Midbrain (tissue), 1 donor: ENCODE measurements at regions not wholly inside any gene's neighbourhood (a gene's known extent, or its start where the extent isn't known, plus 50 kb on each side); places are given as distances from the start of the nearest gene placed in this dataset.
"Not testable (repeated sequence)": the region's sequence is repeated elsewhere in the genome, so short reads cannot be mapped to it uniquely, and the experiment has no call there.

Experiments
- DNase-seq: peaks from one replicate; lab custom pipeline; 2025; lab: John Stamatoyannopoulos, UW

DNA sequence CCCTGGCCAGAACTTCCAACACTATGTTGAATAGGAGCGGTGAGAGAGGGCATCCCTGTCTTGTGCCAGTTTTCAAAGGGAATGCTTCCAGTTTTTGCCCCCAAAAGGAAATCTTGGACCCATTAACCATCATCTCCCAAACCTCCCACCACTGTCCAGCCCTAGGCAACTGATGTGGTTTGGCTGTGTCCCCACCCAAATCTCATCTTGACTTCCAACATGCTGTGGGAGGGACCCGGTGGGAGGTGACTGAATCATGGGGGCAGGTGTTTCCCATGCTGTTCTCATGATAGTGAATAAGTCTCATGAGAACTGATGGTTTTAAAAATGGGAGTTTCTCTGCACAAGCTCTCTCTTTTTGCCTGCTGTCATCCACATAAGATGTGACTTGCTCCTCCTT lies 119.1 kb upstream of the RMDN2 start:
- DNase-seq = not testable (repeated sequence)

DNA sequence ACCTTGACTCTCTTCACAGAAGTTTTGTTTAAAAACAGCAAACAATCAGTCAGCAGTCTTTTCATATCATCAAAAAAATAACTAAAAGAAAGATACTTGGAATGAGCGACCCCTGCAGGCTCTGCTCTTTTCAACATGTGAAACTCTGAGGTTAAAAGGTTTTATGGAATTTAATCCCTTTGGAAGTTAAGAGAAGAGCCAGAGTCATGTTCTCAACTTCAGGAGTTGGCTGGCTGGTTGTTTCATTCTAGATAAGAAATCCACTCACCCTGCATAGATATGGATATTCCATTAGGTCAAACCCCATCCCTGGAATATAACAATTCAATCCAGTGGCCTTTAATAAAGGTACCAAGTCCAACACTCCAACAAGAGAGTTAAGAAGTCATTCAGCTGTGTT lies 115.6 kb upstream of the RMDN2 start:
- DNase-seq = no peak

DNA sequence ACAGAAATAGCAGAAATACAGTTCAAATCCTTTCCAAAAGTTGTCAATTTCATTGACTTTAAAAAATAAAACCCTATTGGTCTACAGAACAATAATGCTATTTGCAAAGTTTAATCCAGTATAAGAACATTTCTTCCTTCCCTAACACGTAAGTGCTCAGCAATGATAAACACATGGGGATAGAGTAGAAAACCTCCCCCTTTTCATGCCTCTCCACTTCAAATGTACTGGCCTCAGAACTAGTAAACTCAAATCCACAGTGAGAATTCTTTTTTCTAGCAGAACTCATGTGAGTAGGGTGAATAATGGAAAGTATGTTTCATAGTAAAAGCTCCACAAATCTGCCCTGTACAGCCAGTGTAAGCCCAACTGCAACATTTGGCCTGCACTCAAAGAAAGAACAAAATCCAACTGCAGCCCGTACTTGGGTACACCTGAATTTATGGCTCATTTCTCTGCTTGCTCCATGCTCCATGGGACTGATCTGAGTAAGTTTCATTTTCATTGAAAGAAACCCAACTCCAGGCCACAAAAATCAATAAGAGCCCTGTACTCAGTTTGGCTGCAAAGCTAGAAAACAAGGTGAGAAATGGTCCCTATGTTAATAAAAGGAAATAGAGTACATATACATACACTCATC lies 115.0 kb upstream of the RMDN2 start:
- DNase-seq = no peak

DNA sequence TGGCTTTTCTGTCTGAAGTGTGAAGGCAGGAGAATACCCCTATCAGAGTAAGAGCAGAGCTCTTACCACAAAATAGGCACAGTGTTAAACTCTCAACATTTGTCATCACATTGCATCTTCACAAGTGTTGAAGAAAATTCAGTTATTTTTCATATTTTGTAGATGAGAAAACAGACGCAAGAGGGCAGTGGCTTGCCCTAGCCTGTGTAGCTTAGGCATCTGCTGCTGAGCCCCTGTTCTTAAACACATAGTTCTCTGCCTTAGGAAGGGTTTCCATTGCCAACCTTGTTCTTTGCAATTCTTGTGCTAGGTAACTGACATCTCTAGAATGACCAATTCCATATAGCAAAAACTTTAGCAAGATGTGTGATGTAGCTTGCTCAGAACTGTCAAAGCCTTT lies 112.7 kb upstream of the RMDN2 start:
- no peak for DNase-seq

DNA sequence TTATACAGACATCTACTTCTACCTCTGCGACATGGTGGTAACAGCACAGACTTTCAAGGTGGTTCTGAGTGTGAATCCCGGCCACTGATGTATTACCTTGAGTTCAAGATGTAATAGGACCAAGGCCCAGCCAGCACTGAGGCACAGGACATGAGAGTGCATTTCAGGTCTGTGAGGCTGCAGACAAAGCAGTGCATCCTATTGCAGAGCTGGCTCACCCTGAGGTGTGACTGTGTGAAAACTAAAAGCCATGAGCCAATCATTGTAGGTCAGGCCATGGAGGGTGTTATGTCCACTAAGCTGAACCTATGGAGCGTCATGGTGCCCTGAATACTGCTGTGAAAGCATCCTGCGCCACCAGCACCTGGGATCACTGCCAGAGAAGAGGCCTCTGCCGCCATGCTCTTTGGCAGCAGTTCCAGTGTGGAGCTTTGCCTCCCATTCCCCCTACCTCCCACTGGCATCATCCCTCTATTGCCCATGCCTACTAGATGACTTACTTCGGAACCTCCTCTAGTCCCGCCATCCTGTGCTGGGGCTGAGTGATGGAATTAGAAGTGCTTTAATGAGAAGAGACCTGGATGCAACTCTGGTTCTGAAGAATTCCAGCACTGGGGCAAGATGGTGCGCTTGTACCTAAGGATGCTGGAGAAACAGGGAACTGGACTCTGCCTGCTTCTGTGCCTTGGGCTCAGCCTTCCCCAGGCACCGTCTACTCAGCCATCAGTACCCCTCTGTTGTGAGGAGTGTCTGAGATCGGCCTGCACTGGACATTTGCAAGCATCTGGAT lies 112.0 kb upstream of the RMDN2 start:
- no peak for DNase-seq

DNA sequence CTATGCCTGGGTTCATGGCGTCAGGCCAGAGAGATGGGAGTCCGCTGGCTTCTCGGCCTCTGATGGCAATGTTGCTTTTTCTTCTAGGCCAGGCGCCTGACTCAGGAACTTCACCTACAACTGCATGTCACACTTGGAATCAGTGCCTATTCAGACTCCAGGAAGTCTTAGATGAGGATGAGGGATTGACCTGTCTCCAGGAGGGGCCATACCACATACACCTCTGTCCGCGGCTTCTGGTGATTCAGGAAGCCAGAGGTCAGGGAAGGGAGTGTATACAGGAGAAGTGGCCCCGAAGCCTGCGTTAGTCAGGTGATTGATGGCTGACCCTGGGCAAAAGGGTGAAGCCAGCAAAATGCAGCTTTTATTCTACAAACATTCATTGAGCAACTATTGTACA lies 109.1 kb upstream of the RMDN2 start:
- DNase-seq = no peak

DNA sequence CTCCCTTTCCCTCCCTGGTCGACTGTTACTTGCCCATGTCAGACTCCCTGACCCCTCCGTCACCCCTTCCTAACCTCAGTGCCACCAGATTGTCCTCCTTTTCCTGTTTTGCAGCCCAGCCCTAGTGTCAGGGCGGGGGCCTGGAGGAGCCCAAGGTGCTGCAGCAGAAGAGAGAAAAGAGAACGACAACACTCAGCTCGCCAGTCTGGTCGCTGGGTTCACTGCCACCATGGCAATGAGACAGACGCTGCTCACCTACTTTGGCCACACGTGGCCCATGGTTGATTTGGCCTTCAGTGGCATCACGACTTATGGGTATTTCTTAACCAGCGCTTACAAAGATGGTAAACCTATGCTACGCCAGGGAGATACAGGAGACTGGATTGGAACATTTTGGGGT lies 108.4 kb upstream of the RMDN2 start:
- DNase-seq = no peak

DNA sequence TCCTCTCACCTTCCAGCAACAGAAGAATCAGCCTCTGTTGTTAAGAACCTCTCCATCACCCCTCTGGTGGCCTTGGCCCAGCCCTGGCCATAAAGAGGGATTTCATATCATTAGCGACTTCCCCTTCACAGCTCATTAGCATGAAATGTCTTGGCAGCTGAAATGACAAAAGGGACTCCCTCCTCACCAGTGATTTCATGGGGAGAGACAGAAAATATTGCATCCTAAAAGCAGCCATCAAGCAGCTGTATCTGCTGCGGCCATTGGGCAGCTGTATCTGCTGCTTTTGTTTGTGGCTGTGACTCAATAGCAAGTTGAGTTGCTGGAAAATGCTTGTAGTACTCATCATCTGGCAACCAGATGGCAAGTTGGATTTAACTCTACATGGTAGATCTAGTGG lies 105.9 kb upstream of the RMDN2 start:
- no peak for DNase-seq

DNA sequence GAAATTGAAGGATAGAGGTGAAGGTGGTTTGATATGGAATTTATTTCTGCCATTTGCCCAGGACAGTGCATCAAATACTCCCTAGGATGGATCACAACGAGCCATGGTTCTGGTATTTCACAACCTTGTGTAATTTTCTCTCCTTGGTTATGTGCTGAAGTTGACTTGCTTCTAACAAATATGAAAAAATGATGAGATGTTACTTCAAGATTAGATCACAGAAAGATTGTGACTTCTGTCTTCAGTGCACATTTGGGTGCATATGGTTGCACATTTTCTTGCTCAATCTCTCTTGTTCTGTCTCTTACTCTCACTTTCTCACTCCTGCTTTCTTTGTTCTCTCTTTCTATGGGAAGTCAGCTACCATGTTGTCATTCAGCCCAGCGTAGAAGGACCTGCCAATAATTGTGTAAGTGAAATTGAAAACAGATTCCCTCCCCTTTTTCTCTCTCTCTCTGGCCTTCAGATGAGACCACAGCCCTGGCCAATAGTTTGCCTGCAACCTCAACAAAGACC lies 104.6 kb upstream of the RMDN2 start:
- DNase-seq = no peak

DNA sequence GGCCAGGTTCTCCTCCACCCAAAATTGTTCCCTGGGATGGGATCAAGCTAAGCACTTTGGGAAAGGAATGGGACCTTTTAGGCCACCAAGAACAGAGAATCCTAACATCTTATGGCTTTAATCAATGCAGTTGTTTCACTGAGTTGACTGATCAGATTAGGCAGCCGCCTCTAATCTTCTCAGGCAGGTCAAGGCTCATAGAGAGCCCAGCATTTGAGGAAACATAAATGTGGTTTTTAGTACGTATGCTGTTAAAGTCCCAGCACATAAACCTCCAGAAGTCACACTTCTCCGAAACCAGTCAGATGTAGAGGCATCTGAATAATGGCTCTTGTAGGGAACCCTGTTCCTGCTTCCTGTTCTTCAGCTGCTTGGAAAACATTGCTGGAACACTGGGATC lies 99.5 kb upstream of the RMDN2 start:
- DNase-seq = no peak

DNA sequence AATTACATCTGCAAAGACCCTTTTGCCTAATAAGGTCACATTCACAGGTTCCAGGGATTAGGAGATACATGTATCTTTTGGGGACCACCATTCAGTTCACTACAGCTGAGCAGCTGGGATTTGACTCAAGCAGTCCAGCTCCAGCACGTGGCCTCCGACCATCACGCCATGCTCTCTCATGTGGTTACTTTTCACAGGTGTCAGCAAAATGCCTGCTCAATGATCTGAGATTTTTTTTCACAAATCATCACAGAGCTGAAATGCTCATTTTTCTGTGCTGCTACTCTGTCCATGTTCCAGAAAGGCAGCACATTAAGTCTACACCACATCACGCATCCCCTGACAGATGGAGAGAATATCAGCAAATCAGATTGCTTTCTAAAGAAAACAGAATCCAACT lies 98.5 kb upstream of the RMDN2 start:
- no peak for DNase-seq

DNA sequence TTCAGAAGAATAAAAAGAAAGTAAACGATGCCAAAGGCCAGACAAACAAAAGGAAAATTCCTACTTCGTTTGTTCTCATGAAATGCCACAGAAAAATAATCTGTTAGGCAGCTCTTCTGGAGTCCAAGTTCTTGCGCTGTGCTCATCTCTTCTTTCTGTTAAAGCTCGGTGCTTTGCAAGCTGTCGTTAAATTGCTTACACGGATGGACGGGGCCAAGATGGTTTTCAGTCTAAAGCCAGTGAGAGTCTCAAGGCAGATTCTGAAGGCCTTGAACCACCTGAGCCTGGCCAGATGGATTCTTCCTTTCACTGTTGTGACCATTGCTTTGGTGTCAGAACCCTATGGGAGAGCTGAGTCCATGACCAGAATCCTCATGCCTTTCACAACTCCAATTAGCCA lies 97.6 kb upstream of the RMDN2 start:
- no peak for DNase-seq

DNA sequence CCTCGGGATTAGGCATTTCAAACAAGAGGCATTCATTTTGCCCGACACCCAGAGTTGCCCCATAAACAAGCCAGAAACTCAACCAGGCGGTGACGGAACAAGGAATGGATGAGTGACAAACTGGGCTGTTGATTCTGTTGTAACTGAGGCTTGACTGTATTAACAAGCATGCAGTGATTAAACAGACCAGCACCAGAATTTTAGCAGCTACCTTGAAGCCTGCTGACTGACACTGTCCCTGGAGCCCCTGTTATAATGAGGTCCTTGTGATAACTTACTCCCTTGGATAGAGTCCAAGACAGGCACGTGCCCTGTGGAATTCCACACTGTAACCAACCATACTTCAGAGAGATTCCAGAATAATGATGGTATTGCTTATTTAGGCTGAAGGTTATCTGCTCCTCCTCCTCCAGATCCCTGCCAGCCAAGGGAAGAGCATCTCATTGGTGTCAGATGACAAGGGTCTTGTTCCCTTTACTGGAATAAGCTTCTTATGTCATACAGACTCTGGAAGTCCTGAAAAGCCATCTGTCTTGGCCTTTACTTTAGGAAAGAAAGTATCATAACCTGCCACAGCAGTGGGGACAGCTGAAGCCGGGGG lies 97.1 kb upstream of the RMDN2 start:
- no peak for DNase-seq

DNA sequence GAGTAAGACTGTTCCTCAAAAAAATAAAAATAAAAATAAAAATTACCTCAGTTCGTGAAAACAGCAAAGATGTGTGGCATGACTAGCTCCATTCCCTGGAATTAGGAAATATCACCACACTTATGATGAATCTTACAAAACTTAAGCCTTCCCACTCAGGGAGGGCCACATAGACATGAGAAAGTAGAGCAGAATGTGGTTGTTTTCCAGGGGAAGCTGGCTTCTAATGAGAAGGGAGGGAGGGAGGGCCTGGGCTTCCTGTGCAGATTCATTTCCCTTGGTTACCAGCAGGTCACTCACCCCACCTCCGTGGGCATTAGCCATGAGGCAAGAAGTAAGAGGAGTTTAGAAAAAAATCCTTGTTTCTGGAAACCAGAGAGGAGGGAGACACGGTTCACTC lies 95.9 kb upstream of the RMDN2 start:
- no peak for DNase-seq

DNA sequence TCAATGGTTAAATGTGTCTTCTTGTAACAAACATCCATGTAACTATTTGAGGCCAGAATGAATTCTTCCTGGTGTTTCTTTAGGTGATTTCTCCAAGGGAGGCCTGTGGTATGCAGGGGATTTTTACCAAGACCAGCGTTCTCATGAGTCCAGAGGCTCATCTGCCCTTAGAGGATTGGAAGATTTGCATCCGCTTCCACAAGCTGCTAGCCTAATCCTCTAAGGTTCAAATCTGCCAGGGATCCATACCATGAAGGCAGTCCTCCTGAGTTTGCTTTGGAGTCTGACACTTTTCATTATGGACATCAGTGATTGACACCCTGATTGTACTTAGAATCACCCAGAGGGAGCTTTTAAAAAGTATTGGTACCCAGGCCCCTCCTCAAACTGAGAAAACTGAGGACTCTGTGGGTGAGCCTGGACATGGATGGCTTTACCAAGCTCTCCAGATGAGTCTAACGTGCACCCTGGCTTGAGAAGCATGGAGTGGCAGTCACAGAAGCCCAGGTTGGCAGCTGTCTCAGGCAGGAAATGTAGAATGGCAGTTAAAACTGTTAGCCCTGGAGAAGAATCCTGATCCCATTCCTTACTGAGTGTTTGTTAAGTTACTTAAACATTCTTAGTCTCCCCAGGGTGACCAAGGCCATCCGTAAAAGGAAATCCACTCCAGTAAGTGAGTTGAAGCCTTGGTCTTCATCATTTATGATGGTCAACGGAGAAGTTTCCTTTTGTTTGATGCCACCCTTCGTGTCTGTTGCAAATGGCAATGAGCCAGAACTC lies 95.3 kb upstream of the RMDN2 start:
- no peak for DNase-seq

DNA sequence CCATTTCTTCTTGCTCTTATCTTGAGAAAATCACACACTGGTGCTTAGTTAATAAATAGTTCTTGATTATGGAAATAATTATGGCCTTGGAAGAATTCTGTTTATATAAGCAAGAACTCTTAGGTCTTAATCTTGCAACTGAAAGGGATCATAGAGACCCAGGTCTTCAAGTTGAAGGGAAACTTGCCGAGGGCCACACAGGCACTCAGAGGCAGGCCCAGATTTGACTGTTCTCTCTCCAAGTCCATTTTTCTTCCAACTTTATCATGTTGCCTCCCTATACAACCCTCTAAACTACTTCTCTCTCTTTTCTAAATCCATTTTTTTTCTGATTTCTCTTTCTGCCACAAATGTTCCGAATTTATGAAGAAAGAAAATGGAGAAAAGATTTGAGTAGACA lies 94.5 kb upstream of the RMDN2 start:
- no peak for DNase-seq

DNA sequence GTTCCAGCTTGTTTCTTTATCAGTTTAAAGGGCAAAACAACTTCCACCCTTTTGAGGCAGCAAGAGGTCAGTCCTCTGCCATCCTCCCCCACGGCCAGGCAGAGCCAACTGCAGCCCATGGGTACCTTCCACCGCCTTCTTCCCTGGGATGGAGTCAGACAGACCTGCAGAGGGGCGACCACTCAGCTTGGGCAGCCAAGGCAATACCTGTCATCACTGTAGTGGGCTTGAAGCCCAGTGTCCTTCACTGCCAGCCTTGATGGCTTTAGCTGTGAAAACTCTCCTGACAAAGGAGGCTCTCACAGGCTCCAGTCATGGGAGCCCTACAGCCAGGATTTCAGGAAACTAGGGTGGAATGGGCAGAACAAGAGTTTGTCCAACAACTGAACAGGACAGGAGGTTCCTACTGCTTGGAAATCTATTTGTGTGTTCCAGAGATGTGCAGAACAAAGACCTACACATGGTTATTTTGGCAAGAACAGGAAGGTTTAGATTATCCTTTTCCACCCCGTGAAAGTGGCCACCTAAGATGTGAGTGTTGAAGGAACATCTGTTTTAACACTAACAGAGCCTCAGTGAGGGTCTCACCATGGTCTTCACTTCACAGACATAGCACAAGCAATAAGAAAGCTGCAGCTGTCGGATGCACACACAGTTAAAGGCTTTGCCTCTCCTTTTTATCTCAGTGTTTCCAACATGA lies 93.9 kb upstream of the RMDN2 start:
- no peak for DNase-seq

DNA sequence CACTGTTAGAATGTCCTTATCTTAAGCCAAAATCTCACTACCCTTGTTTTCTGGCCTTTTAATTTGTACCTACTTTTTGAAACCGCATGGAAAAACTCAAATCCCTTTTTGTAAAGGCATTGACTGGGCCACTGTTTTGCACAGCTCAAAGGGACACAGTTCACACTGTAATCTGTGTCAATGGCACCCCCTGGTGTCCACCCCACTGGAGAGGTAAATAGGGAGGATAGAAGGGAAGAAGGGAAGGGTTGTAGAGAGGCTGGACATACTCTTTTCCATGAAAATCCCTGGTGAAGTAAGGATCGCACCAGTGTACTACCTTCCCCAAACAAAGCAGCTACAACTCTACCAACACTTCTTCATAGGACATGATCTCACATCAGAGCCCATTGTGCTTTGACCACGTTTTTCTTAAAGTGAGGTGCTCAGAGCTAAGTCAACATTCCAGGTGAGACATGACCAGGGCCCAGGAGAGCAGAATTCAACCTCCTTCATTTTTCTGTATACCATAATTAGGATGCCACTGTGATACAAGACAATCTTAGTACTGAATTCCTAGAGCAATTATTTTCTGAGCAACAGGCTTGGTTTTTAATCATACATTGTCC lies 92.4 kb upstream of the RMDN2 start:
- DNase-seq = peak; percentile 77

DNA sequence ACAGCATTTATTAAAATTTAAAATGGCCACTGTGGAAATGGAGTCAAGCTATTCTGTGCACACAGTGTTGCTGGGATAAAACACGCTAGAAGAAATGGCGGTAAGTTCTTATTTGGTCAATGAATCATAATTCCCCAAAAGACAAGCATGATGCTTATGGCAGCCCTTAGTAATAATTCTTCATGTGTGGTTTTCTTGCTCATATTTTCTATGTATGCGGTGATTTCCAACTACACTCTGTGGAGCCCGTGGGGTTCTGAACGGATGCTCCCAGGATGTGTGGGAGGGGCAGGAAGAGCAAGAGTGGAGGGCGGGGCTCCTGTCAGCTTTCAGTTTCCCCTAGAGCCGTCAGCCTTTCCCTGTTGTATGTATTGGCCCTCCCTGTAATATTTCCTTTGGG lies 91.7 kb upstream of the RMDN2 start:
- DNase-seq = no peak

DNA sequence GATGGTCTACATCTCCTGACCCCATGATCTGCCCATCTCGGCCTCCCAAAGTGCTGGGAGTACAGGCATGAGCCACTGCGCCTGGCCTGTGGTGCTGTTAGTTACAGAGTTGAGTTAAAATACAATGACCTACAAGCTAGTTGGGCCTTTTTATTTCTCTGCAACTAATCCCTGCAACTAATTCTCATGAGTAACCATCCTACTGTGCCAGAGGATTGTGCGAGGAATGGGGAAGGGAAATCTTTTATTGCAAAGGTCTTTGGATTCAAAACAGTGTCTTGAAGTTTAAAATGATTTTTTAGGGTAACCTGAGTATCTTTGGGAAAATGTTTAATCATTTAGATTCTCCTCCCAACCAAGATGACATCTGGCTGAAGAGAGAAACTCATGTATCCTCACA lies 88.8 kb upstream of the RMDN2 start:
- no peak for DNase-seq

DNA sequence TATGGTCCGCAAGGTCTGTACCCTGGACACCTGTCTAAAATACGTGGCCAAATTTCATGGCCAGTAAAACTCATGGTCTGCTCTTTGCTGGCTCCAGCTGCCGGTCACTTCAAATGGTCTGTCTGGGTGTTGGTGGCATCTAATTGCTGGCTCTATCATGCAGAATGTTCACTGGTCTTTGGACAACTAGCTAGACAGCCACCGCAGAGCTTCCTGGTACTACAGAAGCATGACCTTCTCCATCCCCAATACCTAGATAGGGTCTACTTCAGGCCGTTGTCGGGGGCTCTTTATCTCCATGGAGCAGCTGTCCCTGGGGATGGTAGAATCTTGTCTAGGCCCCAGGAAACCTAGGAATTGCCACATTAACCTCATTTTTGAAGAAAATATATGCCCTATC lies 88.4 kb upstream of the RMDN2 start:
- no peak for DNase-seq
